HEK293T (cell line): ENCODE measurements at regions not wholly inside any gene's neighbourhood (a gene's known extent, or its start where the extent isn't known, plus 50 kb on each side); places are given as distances from the start of the nearest gene placed in this dataset.
"Not testable (repeated sequence)": the region's sequence is repeated elsewhere in the genome, so short reads cannot be mapped to it uniquely, and the experiment has no call there.

Source experiments
- ARNT ChIP-seq: fragments of 450-650 bp; IDR thresholded peaks from 2 replicates; pipeline ENCODE4 v1.6.1; 2017; ENCODE audit warnings: mild to moderate bottlenecking
- BHLHE40 ChIP-seq: fragments of 450-650 bp; IDR thresholded peaks from 2 replicates; pipeline ENCODE4 v1.6.1; 2016; ENCODE audit warnings: mild to moderate bottlenecking, moderate library complexity, borderline replicate concordance
- ELF4 ChIP-seq: fragments of 450-650 bp; IDR thresholded peaks from 2 replicates; pipeline ENCODE4 v1.6.1; 2017; ENCODE audit warnings: antibody characterized with exemption
- FOXA1 ChIP-seq: fragments of 450-650 bp; IDR thresholded peaks from 2 replicates; pipeline ENCODE4 v1.6.1; 2016; ENCODE audit warnings: mild to moderate bottlenecking
- FOXK2 ChIP-seq: fragments of 450-650 bp; IDR thresholded peaks from 2 replicates; pipeline ENCODE4 v1.6.1; 2016; ENCODE audit warnings: mild to moderate bottlenecking
- FOXM1 ChIP-seq: fragments of 450-650 bp; IDR thresholded peaks from 2 replicates; pipeline ENCODE4 v1.6.1; 2017; ENCODE audit warnings: mild to moderate bottlenecking, borderline replicate concordance
- SP1 ChIP-seq: fragments of 450-650 bp; IDR thresholded peaks from 2 replicates; pipeline ENCODE4 v1.6.1; 2017
- TARDBP ChIP-seq: fragments of 450-650 bp; IDR thresholded peaks from 2 replicates; pipeline ENCODE4 v1.6.1; 2016

DNA sequence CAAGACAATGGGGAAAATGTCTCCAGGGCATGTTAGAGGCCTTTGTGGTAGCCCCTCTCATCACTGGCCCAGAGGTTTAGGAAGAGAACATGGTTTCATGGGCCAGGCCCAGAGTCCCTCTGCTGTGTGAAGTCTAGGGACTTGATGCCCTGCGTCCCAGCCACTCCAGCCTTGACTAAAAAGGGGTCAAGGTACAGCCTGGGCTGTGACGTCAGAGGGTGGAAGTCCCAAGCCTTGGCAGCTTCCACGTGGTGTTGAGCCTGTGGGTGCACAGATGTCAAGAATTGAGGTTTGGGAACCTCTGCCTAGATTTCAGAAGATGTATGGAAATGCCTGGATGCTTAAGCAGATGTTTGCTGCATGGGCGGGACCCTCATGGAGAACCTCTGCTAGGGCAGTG lies 485.5 kb downstream of the PRR16 start:
- not testable (repeated sequence) for TF ChIP-seq ELF4, FOXK2, TARDBP, BHLHE40, FOXA1, FOXM1, SP1, ARNT
